Skin epidermis (tissue), 12 donors: ENCODE measurements at regions not wholly inside any gene's neighbourhood (a gene's known extent, or its start where the extent isn't known, plus 50 kb on each side); places are given as distances from the start of the nearest gene placed in this dataset.
A peak's percentile ranks its signal among the peaks of the same experiment; 100 is the strongest.

ENCODE experiments used
- H3K27ac ChIP-seq, 21 experiments: fragments of 200-600 bp; sonication (generic) in 11 of 21; one replicate each; pipeline ENCODE4 v1.5.0; 2020; ENCODE audit warnings: mild to moderate bottlenecking in 3 of 21, inconsistent platforms in 2 of 21, moderate library complexity in 2 of 21
- H3K4me3 ChIP-seq, 7 experiments: fragments of 200-600 bp; sonication (generic) in 2 of 7; one replicate each; pipeline ENCODE4 v1.5.0; 2020; ENCODE audit warnings: inconsistent platforms in 2 of 7, mild to moderate bottlenecking in 2 of 7, moderate library complexity in 1 of 7

DNA sequence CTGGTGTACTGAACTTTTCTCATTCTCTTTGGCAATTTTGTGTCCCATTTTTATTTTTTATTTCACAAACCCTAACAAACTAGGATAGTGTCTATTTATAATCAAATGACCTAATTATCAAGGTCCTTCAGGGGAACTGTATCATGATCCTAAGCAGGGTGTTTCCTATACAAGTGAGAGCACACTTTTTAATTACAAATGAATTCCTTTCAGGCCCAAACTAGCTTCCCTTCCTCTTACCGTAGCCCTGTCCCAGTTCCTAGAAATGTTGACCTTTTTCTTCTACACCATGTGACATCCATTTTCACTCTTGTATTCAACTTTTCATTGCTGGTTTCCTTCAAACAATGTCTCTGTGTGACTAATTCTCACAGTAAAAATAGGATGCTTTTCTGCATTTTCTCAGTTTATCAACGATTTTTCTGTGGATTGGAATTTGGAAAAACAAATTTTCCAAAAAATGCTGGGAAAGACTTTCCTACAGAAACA, 411.4 kb downstream of the CCDC91 start:
- no peak overlapping the region for H3K4me3 ChIP-seq
- no peak overlapping the region for H3K27ac ChIP-seq

DNA sequence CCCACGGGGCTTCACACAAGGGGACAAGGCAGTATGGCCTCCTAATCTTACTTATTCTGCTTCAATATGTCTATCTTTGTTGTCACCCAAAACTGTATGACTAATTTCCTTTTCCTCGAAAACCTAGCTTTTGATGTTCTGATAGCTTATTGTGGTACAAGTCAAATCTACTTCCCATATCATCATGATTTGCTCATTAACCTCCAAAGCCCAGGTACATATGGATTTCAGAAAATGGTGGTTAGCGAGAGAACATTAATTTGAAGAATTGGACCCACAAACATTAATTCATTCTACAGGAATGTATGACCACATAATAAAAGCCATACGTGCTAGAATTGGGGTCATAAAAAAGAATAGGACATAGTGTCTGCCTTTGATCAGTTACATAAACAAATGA, 412.5 kb downstream of the CCDC91 start:
- no peak overlapping the region for H3K27ac ChIP-seq
- H3K4me3 ChIP-seq, result no peak overlapping the region

DNA sequence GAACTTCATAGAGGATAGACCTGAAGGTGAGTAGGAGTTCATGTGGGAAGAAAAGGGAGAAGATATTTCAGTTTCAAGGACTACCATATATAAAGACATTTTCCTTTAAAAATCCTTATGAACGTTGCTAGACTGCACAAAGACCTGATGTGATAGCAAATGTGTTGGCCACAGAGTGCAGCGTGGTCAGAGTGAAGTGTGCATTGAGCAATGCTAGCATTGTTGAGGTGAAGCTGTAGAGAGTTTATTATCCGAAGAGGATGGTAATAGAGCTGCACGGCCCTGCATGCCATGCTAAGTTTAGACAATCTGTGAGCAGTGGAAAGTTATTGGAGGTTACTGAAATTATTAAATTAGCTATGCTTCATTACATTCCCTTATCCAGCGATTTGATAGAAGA, 413.0 kb downstream of the CCDC91 start:
- Histone ChIP-seq H3K27ac (no peak overlapping the region), H3K4me3 (no peak overlapping the region)

- no peak overlapping the region for H3K4me3 ChIP-seq
Observed at GRCh38 chr12:28603801-28604200, 413.5 kb downstream of the CCDC91 start.

GRCh38 chr12:28604240-28604639, 414.0 kb downstream of the CCDC91 start:
- no peak overlapping the region for H3K27ac ChIP-seq
- no peak overlapping the region for H3K4me3 ChIP-seq

More at GRCh38 chr12:28603801-28604200, 413.5 kb downstream of the CCDC91 start:
- no peak overlapping the region for H3K27ac ChIP-seq

DNA sequence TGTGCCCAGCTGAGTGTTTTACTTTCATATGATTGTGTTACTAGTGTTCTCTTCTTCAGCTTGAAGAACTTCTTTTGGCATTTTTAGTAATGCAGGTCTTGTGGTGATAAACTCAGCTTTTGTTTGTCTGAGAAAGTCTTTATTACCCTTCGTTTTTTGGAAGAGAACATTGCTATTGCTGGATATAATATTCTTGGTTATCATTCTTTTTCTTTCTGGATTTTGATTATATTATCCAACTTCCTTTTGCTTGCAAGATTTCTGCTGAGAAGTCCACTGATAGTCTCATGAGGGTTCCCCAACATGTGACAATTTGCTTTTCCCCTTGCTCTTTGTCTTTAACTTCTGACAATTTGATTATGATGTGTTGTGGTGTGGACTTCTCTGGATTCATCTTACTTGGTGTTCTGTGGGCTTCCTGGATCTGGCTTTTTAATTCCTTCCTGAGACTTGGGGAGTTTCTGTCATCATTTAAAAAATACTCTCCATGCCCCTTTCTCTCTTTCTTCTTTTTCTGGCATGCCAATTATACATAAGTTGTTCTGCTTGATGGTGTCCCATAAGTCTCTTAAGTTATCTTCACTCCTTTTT, 416.8 kb downstream of the CCDC91 start:
- H3K27ac ChIP-seq, result no peak overlapping the region
- H3K4me3 ChIP-seq, result no peak overlapping the region

GRCh38 chr12:28610401-28611114, 420.3 kb downstream of the CCDC91 start:
- no peak overlapping the region for H3K27ac ChIP-seq
- no peak overlapping the region for H3K4me3 ChIP-seq

- no peak overlapping the region for H3K4me3 ChIP-seq
- no peak overlapping the region for H3K27ac ChIP-seq
Observed at GRCh38 chr12:28611115-28611435, 420.8 kb downstream of the CCDC91 start.

- Histone ChIP-seq H3K4me3 (no peak overlapping the region), H3K27ac (peak overlapping the region in 1 of 21 experiments; percentile 16)
Observed at GRCh38 chr12:28611449-28611848, 421.2 kb downstream of the CCDC91 start.

DNA sequence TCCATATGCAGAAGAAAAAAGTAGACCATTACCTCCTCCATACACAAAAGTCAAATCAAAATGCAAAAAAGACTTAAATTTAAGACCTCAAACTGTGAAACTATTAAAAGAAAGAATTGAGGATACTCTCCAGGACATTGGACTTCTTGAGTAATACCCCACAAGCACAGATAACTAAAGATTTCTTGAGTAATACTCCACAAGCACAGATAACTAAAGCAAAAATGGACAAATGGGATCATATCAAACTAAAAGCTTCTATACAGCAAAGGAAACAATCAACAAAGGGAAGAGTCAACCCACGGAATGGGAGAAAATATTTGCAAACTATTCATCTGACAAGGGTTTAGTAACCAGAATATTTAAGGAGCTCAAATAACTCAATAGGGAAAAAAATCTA, 427.9 kb downstream of the CCDC91 start:
- Histone ChIP-seq H3K4me3 (no peak overlapping the region), H3K27ac (no peak overlapping the region)

- Histone ChIP-seq H3K4me3 (no peak overlapping the region), H3K27ac (no peak overlapping the region)
Observed at GRCh38 chr12:28618772-28619171, 428.5 kb downstream of the CCDC91 start.

GRCh38 chr12:28620281-28620680, 430.0 kb downstream of the CCDC91 start:
- Histone ChIP-seq H3K4me3 (no peak overlapping the region), H3K27ac (no peak overlapping the region)

DNA sequence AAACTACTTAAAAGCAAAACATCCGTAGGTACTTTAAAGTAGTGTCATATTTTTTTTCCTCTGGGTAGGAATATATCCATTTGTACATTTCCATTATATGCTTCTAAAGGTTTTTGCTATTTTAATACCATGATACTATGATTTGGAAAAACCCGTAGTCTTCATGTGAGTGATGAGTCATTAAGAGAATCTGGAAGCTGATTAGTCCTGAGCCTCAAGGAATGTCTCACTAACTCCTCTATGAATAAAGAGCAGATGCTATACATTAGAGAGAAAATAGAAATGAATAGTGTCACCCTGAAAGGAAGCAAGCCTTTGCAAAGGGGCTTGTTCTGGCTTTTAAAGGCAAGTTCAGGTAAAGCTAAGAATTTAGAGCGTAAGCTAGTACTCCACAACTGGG, 432.1 kb downstream of the CCDC91 start:
- H3K4me3 ChIP-seq, result no peak overlapping the region
- H3K27ac ChIP-seq, result no peak overlapping the region

DNA sequence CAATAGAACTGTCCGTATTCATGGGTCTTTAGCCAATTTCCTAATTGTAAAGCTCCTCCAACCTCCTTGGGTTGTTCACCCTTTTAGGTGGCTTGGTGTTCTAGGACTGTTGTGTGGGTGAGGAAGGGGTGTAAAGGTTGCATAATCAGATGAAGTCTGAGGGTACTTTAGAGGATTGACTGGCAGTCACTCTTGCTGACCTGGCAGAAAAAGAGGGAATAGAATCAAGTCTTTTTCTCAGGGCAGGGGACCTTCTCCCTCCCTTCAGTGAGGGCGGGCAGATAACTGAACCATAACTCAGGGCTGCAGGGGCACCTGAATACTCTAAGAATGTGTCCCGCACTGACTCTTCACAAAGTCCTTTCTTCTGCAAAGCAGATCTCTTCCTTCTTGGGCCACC, 436.2 kb downstream of the CCDC91 start:
- no peak overlapping the region for H3K4me3 ChIP-seq

DNA sequence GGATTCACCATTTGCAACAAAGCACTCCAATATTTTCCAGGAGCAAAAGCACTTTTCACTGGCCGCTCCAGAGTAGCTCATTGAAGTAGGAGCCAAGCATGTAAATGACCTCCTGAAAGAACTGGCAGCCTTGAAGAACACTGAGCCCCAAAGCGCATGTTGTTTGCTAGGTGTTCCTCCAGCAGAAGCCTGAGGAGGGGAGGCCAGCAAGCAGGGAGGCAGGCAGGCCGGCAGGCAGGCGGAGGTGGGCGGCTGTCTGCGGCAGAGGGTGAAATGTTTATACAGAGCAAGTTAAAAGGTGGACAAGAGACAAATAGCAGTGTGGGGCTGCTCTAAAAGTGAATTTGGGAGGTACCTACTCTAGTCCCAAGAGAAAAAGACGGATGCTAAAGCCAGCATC, 439.4 kb downstream of the CCDC91 start:
- Histone ChIP-seq H3K27ac (no peak overlapping the region), H3K4me3 (no peak overlapping the region)

More for the DNA sequence above, 436.2 kb downstream of the CCDC91 start:
- H3K27ac ChIP-seq, result no peak overlapping the region

DNA sequence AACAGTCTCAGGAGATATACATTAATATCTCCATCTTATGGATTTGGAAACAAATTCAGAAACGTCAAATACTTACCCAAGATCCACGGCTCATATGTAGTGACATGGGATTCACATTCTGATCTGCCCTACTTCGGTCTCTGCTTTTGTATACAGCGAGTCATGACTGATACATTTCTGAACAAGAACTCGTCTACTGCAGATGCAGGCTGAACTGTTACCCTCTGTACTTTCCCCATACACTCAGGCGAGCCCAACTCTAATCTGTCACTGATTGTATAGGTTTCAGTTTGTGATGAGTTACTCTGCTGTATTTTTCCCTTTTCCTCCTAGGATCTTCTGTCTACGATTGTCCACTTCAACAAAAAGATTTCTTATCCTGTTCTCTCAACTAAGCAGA, 441.6 kb downstream of the CCDC91 start:
- Histone ChIP-seq H3K4me3 (no peak overlapping the region), H3K27ac (no peak overlapping the region)

- Histone ChIP-seq H3K4me3 (no peak overlapping the region), H3K27ac (no peak overlapping the region)
Observed at GRCh38 chr12:28640519-28640918, 450.3 kb downstream of the CCDC91 start.

DNA sequence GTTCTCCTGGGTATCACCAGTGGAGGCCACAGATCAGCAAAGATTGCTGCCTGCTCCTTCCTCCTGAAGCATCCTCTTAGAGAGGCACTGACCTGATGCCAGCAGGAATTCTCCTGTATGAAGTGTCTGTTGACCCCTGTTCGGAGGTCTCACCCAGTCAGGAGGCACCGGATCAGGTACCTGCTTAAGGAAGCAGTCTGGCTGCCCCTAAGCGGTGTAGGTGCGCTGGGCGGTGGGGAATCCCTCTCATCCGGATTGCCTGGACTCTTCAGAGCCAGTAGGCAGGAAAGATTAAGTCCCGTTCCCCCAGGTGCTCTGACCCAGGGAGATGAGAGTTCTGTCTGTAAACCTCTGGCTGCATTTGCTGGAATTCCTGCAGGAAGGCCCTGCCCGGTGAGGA, 455.2 kb downstream of the CCDC91 start:
- Histone ChIP-seq H3K4me3 (no peak overlapping the region), H3K27ac (no peak overlapping the region)

GRCh38 chr12:28645891-28646290, 455.6 kb downstream of the CCDC91 start:
- no peak overlapping the region for H3K4me3 ChIP-seq
- H3K27ac ChIP-seq, result no peak overlapping the region

- Histone ChIP-seq H3K4me3 (no peak overlapping the region), H3K27ac (no peak overlapping the region)
Observed at GRCh38 chr12:28650906-28651305, 460.6 kb downstream of the CCDC91 start.

GRCh38 chr12:28652239-28652638, 462.0 kb downstream of the CCDC91 start:
- H3K27ac ChIP-seq, result no peak overlapping the region
- H3K4me3 ChIP-seq, result no peak overlapping the region

DNA sequence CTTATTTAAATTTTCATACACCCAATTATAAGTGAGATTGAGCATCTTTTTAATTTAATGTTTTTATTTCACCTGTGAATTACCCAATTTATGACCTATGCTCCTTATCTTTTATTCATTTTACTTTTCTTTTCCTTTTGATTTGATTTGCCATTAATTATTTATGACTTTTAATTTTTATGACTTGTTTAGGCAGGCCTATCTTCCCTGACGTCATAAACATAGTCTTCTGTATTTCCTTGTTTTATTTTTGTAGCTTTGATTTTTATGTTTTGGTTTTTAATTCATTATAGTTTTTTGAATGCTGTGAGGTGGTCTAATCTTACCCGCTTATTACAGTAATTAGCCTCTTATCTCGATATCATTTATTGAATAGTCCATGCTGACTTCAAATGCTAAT, 467.1 kb upstream of the FAR2 start:
- no peak overlapping the region for H3K4me3 ChIP-seq
- H3K27ac ChIP-seq, result no peak overlapping the region
